Effector memory CD4-positive, alpha-beta T cell (primary cell): ENCODE measurements at regions not wholly inside any gene's neighbourhood (a gene's known extent, or its start where the extent isn't known, plus 50 kb on each side); places are given as distances from the start of the nearest gene placed in this dataset.
"Not testable (repeated sequence)": the region's sequence is repeated elsewhere in the genome, so short reads cannot be mapped to it uniquely, and the experiment has no call there.

Experiments used
- DNase-seq, 3 donors: peaks; one replicate each; pipeline ENCODE4 v3.0.0-alpha.2; 2020
- H3K27ac ChIP-seq: 2 replicates; pipeline ENCODE4 v1.7.0; 2013; ENCODE audit warnings: mild to moderate bottlenecking, low read length, moderate library complexity; ENCODE audit not compliant: insufficient read depth, poor library complexity, severe bottlenecking
- H3K27me3 ChIP-seq: replicated peaks from 2 replicates; pipeline ENCODE4 v1.7.0; 2013; ENCODE audit warnings: mild to moderate bottlenecking, low read length; ENCODE audit not compliant: insufficient read depth, control insufficient read depth, poor library complexity, severe bottlenecking
- H3K36me3 ChIP-seq: 2 replicates; pipeline ENCODE4 v1.7.0; 2013; ENCODE audit warnings: mild to moderate bottlenecking, low read length, moderate library complexity; ENCODE audit not compliant: control insufficient read depth, insufficient read depth
- H3K4me1 ChIP-seq: 2 replicates; pipeline ENCODE4 v1.7.0; 2013; ENCODE audit warnings: low read length, mild to moderate bottlenecking; ENCODE audit not compliant: control insufficient read depth, insufficient read depth, poor library complexity, severe bottlenecking
- H3K4me3 ChIP-seq: 2 replicates; pipeline ENCODE4 v1.7.0; 2013; ENCODE audit warnings: low read length, low read depth, mild to moderate bottlenecking; ENCODE audit not compliant: insufficient read depth, poor library complexity, severe bottlenecking
- H3K9me3 ChIP-seq: 2 replicates; pipeline ENCODE4 v1.7.0; 2013; ENCODE audit warnings: mild to moderate bottlenecking, low read length, moderate library complexity; ENCODE audit not compliant: control insufficient read depth

- no peak overlapping the region for H3K27ac ChIP-seq
- H3K4me1 ChIP-seq, result no peaks in the 10 kb centered on the region
- H3K27me3 ChIP-seq, result no peaks in the 10 kb centered on the region
- DNase-seq, result no peak
- no peak overlapping the region for H3K4me3 ChIP-seq
- H3K9me3 ChIP-seq, result no peaks in the 10 kb centered on the region
- no peaks in the 10 kb centered on the region for H3K36me3 ChIP-seq
Measured at GRCh38 chr5:128706269-128706668, 168.2 kb upstream of the FBN2 start.

GRCh38 chr5:128708841-128709240 lies 170.8 kb upstream of the FBN2 start:
- DNase-seq, result no peak
- H3K4me1 ChIP-seq, result no peaks in the 10 kb centered on the region
- no peaks in the 10 kb centered on the region for H3K27me3 ChIP-seq

GRCh38 chr5:128711216-128711615 lies 173.2 kb upstream of the FBN2 start:
- Histone ChIP-seq H3K36me3 (no peaks in the 10 kb centered on the region), H3K9me3 (no peaks in the 10 kb centered on the region), H3K4me1 (no peaks in the 10 kb centered on the region), H3K27ac (no peak overlapping the region), H3K27me3 (no peaks in the 10 kb centered on the region), H3K4me3 (no peak overlapping the region)
- DNase-seq, result no peak

More at GRCh38 chr5:128708841-128709240, 170.8 kb upstream of the FBN2 start:
- no peak overlapping the region for H3K4me3 ChIP-seq
- no peak overlapping the region for H3K27ac ChIP-seq
- H3K36me3 ChIP-seq, result no peaks in the 10 kb centered on the region
- no peaks in the 10 kb centered on the region for H3K9me3 ChIP-seq

GRCh38 chr5:128714551-128714950 lies 176.5 kb upstream of the FBN2 start:
- Histone ChIP-seq H3K27ac (no peak overlapping the region), H3K36me3 (no peaks in the 10 kb centered on the region), H3K4me3 (no peak overlapping the region), H3K9me3 (no peaks in the 10 kb centered on the region), H3K4me1 (no peaks in the 10 kb centered on the region), H3K27me3 (no peaks in the 10 kb centered on the region)
- no peak for DNase-seq

- DNase-seq, result no peak
- Histone ChIP-seq H3K36me3 (no peaks in the 10 kb centered on the region), H3K27ac (no peak overlapping the region), H3K4me1 (no peaks in the 10 kb centered on the region), H3K27me3 (no peaks in the 10 kb centered on the region), H3K9me3 (no peaks in the 10 kb centered on the region), H3K4me3 (no peak overlapping the region)
Measured at GRCh38 chr5:128722551-128722950, 184.5 kb upstream of the FBN2 start.

- not testable (repeated sequence) for H3K9me3 ChIP-seq, H3K4me3 ChIP-seq, H3K36me3 ChIP-seq, H3K27me3 ChIP-seq, DNase-seq, H3K27ac ChIP-seq, H3K4me1 ChIP-seq
Measured at GRCh38 chr5:128730021-128730420, 192.0 kb upstream of the FBN2 start.

- H3K27me3 ChIP-seq, H3K4me3 ChIP-seq, H3K4me1 ChIP-seq, H3K27ac ChIP-seq, DNase-seq, H3K36me3 ChIP-seq, H3K9me3 ChIP-seq: not testable (repeated sequence)
Measured at GRCh38 chr5:128735656-128736055, 197.6 kb upstream of the FBN2 start.

GRCh38 chr5:128736553-128736952 lies 198.5 kb upstream of the FBN2 start:
- no peaks in the 10 kb centered on the region for H3K36me3 ChIP-seq
- H3K4me3 ChIP-seq, result no peak overlapping the region
- H3K27ac ChIP-seq, result no peak overlapping the region
- DNase-seq, result no peak
- no peaks in the 10 kb centered on the region for H3K4me1 ChIP-seq
- no peaks in the 10 kb centered on the region for H3K27me3 ChIP-seq
- no peaks in the 10 kb centered on the region for H3K9me3 ChIP-seq

- Histone ChIP-seq H3K27ac (no peak overlapping the region), H3K9me3 (no peaks in the 10 kb centered on the region), H3K4me3 (no peak overlapping the region), H3K4me1 (no peaks in the 10 kb centered on the region), H3K36me3 (no peaks in the 10 kb centered on the region), H3K27me3 (no peaks in the 10 kb centered on the region)
- DNase-seq, result no peak
Measured at GRCh38 chr5:128749136-128749898, 211.3 kb upstream of the FBN2 start.

- Histone ChIP-seq H3K27me3 (no peaks in the 10 kb centered on the region), H3K27ac (no peak overlapping the region), H3K9me3 (no peaks in the 10 kb centered on the region), H3K4me3 (no peak overlapping the region), H3K4me1 (no peaks in the 10 kb centered on the region), H3K36me3 (no peaks in the 10 kb centered on the region)
- DNase-seq, result no peak
Measured at GRCh38 chr5:128750155-128750554, 212.1 kb upstream of the FBN2 start.
